ENCODE measurements at regions not wholly inside any gene's neighbourhood (a gene's known extent, or its start where the extent isn't known, plus 50 kb on each side); places are given as distances from the start of the nearest gene placed in this dataset.
"Not testable (repeated sequence)": the region's sequence is repeated elsewhere in the genome, so short reads cannot be mapped to it uniquely, and the experiment has no call there.

DNA sequence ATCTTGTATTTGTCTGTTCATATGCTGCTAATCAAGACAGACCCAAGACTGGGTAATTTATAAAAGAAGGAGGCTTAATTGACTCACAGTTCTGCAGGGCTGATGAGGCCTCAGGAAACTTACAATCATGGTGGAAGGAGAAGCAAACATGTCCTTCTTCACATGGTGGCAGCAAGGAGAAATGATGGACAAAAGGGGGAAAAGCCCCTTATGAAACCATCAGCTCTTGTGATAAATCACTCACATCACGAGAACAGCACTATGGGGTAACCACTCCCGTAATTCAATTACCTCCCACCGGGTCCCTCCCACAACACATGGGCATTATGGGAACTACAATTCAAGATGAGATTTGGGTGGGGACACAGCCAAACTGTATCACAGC lies 117.0 kb downstream of the TTC6 start:
- not testable (repeated sequence) for DNase-seq

DNA sequence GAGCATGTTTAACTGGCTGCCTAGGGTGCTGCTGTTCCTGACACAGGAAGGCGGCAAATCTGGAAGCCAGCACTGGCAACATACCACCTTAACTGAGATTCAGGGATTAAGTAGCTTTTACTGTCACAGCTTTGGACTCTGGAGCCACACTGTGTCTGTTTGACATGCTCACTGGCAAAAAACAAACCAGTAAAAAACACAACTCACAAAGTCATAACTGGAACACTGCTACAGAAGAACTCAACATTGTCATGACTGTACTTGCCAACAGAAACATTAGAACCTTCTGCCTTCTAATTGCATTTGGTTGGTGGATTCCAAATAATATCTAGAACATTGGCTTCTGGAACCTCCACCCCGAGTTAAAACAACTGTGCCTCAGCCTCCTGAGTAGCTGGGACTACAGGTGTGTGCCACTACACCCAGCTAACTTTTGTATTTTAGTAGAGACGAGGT lies 117.6 kb downstream of the TTC6 start:
- DNase-seq, result no peak

DNA sequence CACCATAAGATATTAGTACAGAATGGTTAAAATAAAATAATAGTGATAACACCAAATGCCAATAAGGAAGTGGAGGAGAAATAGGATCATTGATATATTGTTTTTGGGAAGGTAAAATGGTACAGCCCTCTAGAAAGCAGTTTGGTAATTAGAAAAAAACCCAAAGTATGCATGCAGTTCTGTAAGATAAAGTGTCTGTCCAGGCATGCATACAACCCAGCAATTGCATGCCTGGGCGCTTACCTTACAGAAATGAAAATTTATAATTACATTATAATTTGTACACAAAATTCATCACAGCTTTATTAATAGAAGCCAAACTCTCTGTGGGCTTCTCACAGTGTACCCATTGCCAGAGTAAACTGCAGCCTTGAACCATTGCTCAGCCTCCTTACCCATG lies 124.7 kb downstream of the TTC6 start:
- no peak for DNase-seq

DNA sequence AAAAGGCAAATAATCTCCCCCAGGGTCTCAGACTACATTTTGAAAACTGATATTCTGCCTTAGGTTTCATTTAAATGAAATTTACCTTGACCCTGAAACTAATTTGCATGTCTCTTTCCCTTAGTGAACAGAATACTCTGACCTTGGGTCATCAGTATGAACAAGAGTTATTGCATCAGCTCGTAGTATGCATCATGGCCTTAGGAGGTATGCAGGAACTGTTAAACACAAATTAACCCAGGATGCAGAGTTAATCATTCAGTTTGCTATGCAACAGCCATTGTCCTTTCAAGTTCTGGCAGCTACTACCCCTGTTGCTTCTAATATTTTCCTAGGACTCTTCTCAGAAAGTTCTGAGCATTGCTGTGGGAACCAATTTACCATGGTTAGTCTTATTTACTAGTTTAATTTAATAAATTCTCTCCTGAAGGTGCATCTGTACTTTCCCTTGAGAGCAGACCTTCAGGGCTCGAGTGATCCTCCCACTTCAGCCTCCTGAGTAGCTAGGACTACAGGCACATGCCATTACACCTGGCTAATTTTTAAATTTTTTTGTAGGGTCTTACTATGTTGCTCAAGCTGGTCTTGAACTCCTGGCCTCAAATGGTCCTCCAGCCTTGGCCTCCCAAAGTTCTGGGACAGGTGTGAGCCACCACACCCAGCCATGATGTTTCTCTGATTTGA lies 126.7 kb downstream of the TTC6 start:
- no peak for DNase-seq

DNA sequence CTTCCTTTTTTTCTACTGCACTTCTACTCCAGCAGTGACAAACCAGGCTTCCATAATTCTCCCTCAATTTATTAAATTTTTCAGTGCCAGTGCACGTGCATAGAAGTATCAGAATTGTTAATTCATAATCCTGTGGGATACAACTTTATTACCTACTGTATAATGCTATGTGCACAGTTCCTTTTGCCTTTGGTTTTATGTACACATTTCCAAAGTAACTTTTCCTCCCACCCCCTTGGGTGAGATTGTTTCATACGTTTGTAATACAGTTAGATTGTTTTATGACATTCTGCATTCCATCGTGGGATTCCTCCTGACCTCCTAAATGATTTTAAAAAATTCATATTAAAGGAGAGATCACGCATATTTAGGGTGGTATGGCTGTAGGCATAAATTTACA lies 128.1 kb downstream of the TTC6 start:
- DNase-seq, result no peak

DNA sequence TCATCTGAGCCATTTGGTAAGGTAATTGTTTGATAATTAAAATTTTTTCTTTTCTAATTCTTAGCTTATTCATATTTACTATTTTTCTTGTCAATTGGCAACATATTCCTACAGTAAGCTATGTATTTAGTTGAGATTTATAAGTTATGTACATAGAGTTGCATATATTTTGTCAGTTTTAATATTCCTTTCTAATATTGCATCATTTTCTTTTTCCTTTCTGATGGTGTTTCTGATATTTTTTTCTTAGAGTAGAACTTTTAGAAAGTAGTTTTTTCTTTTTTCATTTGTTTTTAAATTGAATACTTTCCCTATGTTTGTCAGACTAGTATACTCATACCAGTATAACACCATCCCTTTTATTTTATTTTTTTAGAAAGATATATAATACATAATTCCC lies 131.3 kb downstream of the TTC6 start:
- DNase-seq, result no peak

DNA sequence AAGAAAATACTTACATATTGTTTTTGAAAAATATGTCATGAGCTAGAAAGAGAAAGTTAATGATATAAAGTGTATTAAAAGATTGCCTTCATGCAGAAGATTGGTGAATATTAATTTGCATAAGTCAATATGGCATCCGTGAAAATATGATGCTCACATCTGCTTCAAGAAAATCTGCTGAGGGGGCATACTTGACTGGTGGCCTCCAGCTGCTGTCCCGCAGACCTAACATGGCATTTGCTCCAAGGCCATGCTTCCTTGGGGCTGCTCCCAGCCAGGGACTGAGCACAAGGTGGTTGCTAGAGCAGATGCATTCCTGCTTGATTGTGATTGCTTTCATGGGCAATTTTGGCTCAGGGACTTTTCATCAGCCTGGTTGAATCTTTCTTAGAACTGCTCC lies 133.8 kb downstream of the TTC6 start:
- no peak for DNase-seq

DNA sequence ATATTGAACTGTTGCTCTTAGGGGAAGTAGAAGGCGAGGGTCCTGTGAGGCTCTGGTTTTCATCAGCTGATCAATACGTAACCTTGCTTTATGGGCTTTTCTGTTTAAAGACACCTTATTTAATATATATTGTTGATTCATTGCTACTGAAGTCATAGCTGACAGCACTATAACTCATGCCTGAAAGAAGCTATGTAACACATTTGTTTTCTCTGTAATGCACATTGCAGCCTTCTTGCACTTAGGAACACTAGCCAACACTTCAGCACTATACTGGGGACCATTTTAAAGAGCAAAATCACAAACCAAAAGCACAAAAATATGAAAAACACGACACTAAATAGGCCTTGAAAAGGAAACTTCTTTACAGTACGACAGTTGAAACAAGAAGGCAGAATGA lies 135.7 kb downstream of the TTC6 start:
- no peak for DNase-seq

DNA sequence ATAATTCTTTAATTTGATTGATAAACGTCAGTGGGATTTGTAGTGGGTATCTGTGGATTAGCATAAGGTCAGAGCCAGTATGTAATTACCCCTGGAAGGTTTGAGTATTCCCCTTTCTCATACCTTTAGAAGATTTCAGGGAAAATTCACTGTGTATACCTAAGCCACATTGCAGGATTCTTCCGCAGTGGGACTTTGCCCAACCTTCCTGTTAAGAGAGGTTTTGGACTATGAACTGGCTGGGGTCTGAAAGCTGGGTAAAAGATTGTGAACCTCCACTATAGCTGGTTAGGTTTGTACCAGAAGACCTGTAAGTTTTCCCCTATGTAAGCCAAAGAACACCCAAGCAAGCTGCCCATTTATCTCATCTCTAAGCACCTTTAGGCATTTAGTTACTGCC lies 150.2 kb downstream of the TTC6 start:
- no peak for DNase-seq

DNA sequence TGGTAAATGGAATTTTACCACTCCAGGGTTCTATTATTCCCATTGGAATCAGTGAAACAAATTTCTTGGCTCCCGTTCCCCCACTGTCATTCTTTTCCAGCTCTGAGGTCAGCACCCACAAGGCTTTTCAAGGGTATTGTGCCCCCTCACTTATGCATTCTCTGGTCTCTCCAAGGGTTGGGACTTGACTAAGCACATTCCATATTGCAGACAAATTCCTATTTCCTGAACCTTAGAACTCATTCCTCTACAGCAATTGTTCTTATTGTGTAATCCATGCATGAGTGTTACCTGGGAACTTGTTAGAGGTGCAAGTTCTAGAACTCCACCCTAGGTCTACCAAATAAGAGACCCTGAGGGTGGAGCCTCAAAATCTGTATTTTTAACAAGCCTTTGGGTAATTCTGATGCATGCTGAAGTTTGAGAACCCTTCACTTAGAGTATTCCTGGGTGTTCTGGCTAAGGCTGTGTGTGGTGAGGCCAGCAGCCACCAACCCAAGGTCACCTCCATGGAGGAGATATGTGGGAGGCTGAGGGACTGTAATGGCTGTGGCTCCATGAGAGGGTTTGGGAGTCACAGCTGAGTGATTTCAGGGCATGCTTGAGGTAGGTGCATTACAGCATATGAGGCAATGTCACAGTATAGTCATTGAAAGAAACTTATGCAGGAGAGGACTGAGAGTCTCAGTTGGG lies 150.9 kb downstream of the TTC6 start:
- no peak for DNase-seq

DNA sequence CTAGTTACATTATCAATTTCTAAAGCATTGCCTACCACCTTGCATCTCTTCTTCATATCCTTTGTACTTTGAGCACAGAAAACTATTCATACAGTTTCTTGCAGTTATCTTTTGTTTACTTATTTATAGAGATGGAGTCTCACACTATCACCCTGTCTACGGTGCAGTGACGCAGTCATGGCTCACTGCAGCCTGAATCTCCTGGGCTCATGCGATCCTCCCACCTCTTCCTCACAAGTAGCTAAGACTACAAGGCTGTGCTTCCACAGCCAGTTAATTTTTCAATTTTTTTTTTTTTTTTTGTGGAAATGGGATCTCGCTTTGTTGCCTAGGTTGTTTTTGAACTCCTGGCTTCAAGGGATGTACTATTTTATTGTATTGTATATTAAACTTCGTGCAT lies 158.0 kb downstream of the TTC6 start:
- no peak for DNase-seq

DNA sequence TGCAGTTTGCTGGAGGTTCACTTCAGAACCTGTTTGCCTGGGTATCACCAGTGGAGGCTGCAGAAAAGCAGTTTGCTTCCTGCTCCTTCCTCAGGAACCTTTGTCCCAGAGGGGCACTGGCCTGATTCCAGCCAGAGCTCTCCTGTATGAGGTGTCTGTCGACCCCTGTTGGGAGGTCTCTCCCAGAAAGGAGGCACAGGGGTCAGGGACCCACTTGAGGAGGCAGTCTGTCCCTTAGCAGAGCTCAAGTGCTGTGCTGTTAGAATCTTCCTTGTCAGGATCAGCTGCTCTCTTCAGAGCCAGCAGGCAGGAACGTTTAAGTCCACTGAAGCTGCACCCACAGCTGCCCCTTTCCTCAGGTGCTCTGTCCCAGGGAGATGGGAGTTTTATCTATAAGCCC lies 164.8 kb downstream of the TTC6 start:
- DNase-seq, result not testable (repeated sequence)

DNA sequence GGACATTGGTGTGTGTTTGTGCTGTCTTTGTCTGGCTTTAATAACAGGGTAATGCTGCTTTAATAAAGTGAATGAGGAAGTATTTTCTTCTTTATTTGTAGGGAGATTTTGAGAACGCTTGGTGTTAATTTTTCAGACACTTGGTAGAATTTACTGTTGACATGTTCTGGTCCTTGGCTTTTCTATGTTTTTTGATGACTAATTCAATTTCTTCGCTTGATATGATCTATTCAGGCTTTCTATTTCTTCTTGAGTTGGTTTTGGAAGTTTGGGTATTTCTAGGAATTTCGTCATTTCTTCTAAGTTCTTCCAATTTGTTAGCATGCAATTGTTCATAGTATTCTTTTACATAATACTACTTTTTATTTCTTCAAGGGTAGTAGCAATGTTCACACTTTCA lies 167.8 kb downstream of the TTC6 start:
- DNase-seq, result no peak

DNA sequence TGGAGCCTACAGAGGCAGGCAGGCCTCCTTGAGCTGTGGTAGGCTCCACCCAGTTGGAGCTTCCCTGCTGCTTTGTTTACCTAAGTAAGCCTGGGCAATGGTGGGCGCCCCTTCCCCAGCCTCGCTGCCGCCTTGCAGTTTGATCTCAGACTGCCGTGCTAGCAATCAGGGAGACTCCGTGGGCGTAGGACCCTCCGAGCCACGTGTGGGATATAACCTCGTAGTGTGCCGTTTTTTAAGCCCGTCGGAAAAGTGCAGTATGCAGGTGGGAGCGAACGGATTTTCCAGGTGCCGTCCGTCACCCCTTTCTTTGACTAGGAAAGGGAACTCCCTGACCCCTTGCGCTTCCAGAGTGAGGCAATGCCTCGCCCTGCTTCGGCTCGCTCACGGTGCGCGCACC lies 176.9 kb downstream of the TTC6 start:
- DNase-seq, result not testable (repeated sequence)

DNA sequence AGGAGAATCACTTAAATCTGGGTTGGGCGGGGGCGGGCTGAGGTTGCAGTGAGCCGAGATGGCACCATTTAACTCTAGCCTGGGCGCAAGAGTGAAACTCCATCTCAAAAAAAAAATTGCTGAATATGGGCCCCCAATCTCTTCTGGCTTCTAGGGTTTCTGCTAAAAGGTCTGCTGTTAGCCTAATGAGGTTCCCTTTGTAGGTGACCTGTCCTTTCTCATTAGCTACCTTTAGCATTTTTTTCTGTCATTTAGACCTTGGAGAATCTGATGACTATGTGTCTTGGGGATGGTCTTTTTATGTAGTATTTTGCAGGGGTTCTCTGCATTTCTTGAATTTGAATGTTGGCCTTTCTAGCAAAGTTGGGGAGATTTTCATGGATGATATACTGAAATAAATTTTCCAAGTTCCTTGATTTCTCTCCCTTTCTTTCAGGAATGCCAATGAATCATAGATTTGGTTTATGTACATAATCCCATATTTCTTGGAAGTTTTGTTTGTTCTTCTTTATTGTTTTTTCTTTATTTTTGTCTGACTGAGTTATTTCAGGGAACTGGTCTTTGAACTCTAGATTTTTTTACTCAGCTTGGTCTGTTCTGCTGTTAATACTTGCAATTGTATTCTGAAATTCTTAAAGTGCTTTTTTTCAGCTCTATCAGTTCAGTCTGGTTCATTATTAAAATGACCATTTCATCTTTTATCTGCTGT lies 181.5 kb downstream of the TTC6 start:
- no peak for DNase-seq

DNA sequence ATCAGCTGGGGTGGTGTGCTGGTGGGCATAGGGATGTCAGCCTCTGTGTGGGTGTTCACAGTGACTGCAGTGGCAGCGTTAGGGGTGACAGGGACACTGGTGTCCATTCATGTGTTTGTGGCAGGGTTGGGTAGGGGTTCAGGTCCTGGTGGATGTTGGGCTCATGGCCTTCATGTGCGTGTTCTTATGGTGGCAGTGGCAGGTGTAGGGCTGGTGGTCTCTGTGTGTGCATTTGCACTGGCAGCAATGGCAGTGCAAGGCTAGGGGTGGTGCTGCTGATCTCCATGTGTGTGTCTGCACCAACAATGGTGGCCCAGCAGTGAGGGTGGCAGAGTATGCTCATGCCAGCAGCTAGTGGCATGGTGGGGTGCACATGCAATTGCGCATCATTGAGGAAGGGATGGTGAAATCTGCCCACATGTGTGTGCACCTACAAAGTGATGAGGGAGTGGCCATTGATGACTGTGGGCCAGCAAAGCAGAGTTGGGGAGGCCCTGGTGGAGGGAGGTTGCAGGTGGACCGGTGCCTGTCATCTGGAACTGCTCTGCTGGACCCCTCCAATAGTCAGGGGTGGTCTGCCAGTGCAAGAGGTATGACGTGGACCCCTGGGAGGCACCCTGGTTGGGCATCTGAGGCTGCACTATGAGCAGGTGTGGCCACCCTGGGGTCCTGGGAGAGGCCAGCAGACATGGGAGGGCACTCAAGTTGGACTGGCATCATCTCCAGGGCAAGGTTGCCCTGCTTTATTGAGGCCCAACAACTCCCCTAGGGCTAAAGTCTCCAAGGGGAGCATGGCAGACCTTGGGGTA lies 182.9 kb downstream of the TTC6 start:
- DNase-seq, result no peak

DNA sequence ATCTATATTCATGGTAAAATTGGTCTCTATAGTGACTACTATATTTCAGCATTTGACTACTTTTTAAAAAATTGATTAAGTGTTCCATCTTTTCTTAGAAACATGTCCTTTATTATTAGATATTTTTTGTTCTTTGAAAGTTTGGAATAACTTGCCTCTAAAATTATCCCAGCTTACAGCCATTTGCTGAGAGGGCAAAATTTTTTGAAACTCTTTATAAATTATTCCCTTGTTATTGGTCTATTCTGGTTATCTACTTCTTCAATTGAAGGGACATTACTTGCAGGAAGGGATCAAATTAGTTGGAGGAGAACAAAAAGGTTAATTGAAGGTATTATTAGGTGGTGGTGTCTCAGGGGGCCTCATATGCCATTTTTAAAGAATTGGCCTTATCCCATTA lies 184.1 kb downstream of the TTC6 start:
- DNase-seq, result no peak

DNA sequence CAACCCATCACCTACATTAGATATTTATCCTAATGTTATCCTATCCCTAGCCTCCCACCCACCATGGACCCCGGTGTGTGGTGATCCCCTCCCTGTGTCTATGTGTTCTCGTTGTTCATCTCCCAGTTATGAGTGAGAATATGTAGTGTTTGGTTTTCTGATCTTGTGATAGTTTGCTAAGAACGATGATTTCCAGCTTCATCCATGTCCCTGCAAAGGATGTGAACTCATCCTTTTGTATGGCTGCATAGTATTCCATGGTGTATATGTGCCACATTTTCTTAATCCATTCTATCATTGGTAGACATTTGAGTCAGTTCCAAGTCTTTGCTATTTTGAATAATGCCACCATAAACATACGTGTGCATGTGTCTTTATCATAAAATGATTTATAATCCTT lies 185.3 kb downstream of the TTC6 start:
- DNase-seq, result not testable (repeated sequence)

DNA sequence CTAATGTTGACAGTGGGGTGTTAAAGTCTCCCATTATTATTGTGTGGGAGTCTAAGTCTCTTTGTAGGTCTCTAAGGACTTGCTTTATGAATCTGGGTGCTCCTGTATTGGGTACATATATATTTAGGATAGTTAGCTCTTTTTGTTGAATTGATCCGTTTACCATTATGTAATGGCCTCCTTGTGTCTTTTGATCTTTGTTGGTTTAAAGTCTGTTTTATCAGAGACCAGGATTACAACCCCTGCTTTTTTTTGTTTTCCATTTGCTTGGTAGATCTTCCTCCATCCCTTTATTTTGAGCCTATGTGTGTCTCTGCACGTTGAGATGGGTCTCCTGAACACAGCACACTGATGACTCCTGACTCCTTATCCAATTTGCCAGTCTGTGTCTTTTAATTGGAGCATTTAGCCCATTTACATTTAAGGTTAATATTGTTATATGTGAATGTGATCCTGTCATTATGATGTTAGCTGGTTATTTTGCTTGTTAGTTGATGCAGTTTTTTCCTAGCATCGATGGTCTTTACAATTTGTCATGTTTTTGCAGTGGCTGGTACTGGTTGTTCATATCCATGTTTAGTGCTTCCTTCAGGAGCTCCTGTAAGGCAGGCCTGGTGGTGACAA lies 188.9 kb downstream of the TTC6 start:
- DNase-seq, result not testable (repeated sequence)

DNA sequence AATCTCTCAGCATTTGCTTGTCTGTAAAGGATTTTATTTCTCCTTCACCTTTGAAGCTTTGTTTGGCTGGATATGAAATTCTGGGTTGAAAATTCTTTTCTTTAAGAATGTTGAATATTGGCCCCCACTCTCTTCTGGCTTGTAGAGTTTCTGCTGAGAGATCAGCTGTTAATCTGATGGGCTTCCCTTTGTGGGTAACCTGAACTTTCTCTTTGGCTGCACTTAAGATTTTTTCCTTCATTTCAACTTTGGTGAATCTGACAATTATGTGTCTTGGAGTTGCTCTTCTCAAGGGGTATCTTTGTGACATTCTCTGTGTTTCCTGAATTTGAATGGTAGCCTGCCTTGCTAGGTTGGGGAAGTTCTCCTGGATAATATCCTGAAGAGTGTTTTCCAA lies 189.4 kb downstream of the TTC6 start:
- not testable (repeated sequence) for DNase-seq

DNA sequence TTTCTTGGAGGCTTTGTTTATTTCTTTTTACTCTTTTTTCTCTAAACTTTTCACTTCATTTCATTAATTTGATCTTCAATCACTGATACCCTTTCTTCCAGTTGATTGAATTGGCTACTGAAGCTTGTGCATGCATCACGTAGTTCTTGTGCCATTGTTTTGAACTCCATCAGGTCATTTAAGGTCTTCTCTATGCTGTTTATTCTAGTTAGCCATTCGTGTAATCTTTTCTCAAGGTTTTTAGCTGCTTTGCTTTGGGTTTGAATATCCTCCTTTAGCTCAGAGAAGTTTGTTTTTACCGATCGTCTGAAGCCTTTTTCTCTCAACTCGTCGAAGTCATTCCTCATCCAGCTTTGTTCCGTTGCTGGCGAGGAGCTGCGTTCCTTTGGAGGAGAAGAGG lies 189.9 kb downstream of the TTC6 start:
- not testable (repeated sequence) for DNase-seq

DNA sequence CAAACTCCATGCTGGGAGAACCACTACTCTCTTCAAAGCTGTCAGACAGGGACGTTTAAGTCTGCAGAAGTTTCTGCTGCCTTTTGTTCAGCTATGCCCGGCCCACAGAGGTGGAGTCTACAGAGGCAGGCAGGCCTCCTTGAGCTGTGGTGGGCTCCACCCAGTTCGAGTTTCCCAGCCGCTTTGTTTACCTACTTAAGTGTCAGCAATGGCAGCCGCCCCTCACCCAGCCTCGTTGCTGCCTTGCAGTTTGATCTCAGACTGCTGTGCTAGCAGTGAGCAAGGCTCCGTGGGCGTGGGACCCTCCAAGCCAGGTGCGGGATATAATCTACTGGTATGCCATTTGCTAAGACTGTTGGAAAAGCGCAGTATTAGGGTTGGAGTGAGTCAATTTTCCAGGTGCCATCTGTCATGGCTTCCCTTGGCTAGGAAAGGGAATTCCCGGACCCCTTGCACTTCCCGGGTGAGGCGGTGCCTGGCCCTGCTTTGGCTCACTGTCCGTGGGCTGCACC lies 190.7 kb downstream of the TTC6 start:
- not testable (repeated sequence) for DNase-seq

Data from NCI-H446 (cell line).